ENCODE measurements at regions not wholly inside any gene's neighbourhood (a gene's known extent, or its start where the extent isn't known, plus 50 kb on each side); places are given as distances from the start of the nearest gene placed in this dataset.

DNA sequence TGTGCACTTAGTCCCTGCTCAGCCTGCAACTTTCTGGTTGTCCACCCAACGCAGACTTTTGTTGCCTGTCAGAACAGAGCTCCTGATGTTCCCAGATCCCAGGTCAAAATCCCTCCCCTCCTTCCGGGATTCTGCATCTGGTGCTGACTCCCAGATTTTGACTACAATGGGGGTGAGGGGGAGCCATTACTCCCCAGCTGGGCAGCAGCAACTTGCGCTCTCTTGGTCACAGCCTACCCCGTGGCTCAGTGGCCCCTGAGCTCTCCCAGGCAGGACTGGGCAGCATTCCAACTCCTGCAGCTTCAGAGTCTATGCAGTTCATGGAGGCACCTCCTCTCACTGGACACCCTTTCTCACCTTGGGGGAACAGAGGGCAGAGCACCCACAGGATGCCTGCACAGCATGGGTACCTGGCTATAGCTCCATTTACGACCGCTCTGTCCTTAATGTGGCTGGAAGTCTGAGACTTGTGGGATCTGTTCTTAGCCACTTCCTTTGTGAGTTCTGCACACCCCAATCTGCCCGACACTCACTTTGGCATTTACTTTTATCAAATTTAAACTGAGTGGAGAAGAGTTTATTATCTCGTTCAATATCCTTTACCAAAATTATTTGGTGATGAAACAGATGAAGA lies 545.5 kb upstream of the MGMT start:
- no peak for DNase-seq

DNA sequence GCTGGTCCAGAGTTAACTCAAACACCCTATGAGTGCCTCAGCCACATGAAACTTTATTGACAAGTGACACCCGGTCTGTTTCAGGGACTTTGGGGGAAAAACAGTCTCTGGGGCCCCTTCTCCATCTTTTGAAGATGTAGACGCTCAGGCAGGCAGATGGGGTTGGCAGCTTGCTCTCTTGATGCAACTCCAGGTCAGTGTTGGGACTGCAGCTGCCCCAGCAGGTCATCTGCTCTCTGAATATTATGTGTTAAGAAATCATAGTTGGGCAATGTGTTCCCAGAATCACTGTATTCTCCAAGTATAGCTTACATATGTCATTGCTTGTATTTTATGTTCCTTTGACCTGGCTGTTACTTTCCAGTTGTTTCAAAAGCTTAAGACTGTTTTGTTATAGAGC lies 544.9 kb upstream of the MGMT start:
- DNase-seq: no peak

DNA sequence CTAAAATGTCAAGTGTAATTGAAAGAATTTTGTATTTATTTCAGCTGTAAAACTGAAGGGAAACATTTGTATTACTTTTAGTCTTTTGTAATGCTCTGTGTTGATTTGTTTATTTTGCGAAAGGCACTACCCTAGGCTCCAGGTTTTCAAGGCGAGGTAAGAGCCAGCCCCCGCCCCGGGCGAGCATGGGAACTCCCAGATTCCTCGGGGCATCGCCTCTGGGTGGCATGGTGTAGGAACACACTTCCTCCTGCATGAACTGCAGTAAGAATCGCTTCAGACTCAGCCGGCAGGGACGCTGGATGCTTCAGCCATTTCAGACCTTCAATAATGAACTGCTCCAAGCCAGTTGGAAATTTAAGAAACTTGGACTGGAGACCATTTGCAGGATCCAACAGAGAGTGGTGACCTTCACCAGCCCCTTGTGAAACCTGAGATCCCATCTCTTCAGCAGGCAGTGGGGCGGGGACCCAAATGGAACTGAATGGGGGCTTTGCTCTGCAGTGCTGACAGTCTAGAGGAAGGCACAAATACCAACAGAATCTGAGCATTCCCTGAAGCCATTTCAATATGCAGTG lies 544.3 kb upstream of the MGMT start:
- DNase-seq: no peak

DNA sequence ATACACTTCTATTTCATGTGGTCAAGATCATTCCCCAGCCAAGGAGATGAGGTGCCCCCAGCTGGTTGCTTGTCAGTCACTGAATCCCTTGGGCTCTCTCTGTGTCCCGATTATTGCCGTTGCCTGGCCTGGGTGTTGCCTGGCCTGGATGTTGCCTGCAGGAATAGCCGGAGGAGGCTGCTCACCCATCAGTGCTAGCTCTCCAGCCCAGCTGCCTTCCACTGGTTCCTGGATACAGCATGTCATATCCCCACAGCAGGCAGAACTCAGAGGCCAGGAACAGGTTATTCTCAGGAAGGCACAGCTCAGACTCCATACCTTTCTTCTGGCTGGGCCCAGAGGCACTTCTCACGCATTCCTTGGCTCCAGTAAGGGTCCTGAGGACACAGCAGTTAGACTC lies 542.1 kb upstream of the MGMT start:
- DNase-seq: no peak

DNA sequence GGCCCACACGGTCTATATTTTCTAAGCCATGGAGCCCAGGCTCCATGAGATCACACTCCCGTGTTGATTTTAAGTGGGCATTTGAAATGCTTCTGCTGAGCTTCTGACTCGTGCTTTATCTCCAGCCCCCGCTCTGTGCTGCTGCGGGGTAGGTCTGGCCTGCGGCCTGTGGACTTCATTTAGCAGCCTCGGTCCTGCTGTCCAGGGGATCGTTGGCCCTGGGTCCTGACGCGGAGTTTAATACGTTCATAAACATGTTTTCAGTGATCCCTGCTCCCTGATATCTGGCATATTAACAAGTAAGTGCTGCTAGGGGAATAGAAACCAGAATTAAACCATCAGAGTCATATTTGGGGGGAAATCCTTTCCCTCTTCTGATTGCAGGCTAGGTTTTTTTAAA lies 540.3 kb upstream of the MGMT start:
- no peak for DNase-seq

DNA sequence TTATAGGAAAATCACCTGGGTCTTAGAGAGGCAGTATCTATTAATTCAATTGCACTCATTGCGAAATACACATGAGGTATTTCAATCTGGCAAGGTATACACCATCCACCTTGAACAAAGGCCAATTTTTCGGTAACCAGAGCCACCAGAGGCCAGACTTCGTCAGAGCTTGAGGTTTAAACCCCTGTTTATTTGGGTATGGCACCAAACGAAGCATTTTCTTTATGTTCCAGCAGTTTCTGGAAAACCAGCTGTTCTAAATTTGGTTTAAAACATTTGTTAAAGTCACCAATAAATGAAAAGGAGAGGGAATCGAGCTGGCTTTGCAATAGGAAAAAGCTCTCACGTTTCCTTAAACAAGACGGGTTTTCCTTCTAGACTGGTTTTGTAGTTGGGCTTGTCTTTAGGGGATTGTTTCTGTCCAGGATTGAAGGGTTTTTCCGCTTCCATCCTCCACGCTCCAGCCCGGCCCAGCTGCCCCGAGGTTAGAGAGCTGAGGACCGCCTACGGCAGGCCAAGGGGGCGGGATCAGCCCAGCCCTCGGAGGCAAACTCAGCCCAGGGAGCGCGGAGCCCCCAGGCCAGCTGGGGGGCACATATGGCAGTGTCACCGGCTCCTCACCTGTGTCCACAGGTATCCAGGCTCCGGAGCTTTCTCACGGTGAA lies 539.4 kb upstream of the MGMT start:
- no peak for DNase-seq

DNA sequence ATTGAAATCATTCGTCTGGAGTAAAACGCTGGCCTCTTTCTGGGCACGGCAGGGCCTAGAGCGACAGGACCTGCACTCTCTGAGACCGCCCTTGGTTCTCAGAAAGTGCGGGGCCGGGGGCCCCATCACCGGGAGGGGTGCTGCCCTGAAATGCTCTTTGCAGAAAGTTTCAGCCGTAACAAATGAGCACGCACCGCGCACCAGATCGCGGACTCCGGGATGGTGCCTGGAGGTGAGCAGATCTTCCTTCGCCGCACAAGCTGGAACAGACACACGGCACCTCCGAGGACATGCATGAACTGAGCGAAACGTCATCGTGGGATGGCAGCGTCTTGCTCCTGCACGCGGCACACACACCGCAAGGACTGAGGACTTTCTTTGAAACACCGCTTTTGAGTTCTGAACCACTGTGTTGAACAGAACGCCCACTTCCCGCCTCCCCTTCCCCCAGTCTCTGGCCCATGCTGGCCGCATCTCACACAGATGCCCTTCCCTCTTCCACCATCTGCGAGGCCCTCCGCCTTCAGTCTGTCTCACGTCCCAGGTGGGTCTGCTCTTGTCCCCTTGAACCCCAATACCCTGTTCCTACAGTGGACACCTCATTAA lies 538.7 kb upstream of the MGMT start:
- DNase-seq: no peak

DNA sequence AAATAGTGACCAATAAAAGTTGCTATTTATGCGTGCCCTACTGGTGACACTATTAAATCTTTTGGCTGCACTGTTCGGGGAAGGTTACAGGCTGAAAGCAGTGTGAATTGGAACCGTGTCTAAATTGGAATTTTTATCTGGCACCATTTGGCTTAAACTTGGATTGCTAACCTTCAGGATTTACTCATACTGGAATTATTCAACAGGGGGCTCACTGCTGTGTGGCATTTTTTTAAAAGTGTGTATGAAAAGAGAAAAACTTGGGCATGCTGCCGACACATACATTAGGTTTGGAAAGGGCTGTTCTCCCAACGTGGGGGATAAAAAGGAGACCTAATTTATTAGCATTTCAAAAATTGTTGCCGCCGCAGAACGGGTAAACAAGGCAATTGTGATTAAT lies 537.9 kb upstream of the MGMT start:
- no peak for DNase-seq

DNA sequence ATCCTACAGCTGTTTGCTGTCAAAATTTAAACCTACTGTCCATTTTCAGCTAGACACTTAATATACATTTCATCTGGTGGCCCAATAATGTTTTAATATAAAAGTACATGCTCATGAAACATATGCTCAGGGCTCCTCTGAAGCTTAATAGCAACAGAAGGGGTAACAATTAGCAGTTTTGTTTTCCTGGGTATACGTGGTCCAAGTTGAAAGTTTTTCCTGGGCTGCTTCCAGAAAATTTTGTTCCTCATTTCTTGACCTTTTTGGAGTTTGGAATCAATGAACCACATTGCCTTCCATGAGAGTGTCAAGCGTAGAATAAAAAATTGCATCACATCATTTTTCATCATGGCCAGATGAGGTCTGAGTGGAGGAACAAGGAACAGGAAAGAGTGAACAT lies 537.3 kb upstream of the MGMT start:
- DNase-seq: no peak

DNA sequence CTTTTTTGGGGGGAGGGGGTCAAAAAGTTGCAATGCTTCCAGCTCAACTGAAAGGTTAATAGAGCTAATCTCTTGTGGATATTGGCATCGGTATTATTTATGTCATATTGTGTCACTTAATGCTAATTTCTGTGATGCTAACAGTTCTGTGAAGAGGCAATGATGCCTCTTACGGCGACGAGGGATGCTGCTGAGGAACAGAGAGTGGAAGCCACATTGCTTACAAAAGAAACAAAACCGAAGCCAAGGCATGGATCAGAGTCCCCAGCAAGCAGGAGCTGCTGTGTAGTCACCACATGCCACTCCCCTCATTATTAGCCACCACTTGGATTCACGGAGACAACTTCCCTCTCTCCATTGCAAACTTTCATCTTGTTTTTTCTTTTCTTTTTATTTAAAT lies 536.5 kb upstream of the MGMT start:
- no peak for DNase-seq

DNA sequence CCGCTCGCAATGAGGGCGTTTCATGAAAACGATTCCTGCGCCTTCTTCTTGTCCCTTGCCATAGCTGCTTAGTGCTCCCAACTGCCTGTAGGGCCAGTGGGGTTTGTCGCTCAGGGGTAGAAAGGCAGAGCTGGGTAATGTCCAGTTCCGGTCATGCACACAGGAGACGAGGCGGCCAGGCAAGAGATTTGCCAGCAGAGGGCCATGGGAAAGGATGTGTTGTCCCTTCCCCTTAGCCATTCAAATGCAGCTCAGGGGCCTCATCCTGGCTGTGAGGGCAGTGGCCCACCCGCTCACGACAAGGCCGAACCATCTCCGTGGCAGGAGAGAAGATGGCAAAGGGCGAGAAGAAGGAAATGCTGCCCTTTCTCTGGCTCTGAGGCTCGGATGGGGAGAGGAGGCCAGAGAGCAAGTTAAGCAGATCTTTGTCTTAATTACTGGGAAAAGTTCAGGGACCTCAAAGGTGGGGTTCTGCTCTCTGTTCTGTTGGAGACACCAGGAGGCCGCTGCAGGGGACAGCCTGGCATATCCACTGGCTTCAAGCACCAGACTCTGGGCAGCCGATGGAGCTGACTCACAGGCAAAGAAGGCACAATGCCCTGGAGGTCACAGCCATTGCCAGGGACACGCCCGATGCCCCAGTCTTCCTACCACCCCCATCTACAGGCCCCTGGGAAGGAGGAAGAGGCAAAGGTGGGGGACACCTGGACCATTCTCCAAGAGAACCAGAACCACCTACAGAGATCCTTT lies 534.8 kb upstream of the MGMT start:
- no peak for DNase-seq

DNA sequence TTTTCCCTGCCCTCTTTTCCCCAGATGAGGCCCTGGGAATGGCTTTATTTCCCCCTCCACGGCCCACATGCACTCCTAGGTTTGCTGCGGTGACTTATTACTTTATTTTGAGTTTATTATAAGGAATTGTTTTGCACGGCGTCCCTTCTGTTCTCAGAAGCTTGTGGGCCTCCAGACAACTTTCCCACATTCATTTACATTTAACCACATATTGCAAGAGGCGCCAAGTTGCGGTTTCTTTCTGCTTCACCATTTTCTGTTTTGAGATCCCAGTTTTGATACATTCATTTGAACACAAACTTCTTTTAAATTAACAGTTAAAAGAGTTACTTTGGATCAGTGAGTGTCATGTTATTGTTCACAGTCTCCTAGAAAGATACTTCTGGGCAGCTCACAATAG lies 532.5 kb upstream of the MGMT start:
- no peak for DNase-seq

DNA sequence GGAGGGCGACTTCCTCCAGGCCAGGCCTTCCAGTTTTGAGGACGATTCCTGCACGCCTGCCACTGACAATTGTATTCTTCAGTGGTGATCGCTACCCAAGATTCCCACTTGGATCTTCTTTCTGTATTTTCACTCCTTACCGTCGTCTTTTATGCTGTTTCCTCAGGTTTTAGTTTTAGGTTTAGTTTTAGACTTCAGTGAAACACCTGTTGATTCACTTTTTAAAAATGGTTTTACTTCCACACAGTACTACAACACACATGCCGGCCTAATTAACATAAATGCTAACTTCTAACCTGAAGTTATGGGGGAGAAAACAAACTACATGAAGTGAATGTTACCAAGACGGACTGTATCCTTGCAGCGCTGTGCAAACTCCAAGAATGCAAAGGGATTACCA lies 530.6 kb upstream of the MGMT start:
- no peak for DNase-seq

DNA sequence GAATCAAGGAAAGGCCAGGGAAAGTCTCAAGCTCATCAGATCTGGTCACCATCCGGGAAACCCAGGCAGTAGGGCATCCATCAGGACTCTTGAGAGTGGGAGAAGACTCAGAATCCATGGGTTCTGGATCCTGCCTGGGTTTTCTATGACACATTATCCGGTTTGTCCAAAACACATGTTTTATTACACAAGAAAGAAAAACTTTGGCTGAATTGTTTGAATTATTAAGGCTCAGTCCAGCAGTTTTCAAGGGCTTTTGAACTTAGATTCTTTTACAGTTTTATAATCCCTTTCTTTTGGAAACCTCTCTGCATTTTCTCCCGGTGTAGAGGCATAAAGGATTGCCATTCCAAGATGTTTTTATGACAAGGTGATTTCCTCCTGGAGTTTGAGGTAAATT lies 528.5 kb upstream of the MGMT start:
- DNase-seq: no peak

DNA sequence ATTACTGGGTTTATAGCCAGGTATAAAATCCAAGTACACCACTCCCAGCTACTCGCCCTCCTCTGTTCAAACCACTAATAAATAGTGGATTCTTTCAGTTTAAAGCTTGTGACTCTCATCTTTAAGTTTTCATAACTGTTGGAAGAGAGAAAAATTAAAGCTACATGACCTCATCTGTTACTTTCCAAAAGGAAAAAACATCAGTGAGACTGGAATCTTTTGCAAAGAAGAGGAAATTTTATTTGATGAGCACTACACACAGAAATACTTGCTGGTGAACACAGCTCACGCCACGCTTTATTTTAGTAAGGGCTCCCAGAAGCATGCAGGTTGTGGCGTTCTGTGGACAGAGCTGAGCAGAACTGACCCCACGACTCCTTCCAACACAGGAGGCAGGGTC lies 527.0 kb upstream of the MGMT start:
- no peak for DNase-seq

DNA sequence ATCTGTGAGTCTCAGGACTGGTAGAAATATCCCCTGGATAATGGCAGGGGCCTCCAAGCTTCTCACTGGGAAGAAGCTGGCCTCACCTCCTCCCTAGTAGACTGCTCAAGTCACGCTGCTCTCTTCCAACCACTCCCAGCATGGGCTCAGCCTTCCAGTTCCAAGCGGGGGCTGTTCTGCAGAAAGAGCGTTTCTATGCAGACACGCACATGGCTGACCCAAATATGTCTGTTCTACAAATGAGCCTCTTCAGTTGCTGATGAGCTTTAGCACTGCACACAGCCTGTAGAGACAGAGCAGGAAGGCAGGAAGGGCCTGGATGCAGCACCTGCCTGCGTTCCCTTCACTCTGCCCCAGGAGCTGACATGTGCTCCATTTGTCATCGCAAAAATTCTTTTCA lies 523.9 kb upstream of the MGMT start:
- DNase-seq: no peak

DNA sequence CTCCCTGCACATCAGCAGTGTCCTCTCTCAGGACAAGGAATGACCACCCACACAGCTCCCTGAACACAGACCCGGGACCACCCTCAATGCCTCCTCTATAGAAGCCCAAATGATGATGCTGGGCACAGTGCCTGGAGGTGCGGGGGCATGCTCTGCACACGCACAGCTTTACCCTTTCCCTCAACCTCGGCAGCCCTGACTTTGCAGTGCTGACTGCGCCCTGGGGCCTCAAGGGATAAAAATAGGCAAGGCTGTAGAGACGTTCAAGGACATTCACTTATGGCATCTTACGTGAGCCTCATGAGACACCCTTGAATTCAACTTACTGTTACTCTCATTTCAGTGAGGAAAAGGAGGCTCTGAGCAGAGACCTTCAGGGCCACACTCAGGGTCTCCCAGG lies 521.6 kb upstream of the MGMT start:
- DNase-seq: no peak

DNA sequence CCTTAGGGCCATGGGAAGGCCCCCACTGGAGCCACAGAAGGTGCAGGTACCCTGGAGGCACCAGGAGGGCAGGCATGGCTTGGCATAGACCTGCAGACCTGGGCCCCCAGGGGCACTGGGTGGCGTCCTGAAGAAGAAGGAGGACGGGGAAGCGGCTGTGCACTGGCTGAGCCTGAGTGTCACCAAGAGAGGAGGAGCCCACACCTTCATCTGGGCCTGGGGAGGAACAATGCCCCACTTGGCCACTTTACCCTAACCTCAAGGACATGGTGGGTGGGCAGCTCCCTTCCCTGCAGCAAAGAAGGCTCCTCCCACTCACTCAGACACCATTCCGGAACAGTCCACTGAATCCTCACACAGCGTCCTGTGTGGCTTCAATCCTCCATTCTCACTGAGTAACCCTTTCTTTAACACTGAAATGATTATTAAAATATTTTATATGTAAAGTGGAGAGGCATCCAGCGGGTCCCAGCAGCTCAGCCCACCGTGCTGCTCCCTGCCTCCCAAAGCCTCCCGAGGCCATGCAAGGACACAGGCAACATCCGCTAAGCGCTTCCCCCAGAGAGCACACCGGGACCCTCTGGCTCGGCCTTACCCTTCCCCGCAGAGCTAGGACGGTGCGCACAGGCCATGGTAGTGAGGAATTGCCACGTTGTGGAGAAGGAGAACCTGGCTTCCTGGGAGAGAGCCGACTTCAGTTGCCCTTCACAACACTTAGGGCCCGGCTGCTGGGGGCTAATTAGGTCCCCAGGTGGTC lies 516.7 kb upstream of the MGMT start:
- DNase-seq: no peak

DNA sequence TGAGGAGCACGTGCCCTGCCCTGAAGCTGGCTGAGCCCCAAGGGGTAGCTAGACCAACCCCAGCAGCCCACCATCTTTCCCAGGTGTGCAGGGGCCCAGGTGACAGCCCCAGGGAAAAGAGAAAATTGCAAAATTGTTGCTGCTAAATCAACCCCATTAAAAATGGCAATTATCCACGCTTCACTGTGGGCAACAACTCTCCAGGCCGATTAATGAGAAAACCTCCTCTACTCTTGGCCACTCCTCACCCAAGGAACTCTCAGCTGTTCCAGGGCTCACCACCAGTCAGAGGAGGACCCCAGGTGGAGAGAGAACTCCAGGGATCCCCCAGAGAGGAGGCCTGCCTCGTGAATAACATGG lies 516.1 kb upstream of the MGMT start:
- DNase-seq: no peak

DNA sequence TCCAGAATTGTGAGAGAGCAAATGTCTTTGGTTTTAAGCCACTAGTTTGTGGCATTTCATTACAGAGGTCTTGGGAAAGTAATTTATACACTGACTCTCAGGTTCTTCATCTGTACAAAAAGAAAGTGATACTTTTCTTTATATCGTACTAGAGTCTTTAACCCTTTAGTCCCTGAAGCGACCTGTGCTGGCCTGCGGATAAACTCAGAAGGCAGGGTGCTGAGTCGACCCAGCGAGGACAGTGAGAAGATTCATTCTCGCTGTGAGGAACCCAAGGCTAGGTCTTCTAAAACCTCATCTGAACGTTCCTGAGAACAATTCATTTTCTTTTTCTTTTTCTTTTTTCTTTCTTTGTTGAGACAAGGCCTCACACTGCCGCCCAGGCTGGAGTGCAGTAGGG lies 514.2 kb upstream of the MGMT start:
- no peak for DNase-seq

DNA sequence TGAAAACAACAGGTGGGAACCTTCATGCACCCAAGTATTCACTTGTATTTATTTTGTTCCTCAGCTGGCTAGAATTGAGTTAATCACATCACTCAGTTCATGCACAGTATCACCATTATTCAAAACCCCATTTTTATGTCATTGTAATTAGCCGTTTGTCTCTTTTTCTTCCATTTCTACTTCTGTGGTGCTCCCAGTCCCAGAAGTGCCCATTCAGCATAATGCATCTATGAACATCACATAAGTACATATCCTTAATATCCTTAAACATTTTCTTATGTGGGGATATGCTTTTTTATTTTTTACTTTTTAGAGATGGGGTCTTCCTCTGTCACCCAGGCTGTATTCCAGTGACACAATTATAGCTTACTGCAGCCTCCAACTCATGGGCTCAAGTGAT lies 510.9 kb upstream of the MGMT start:
- DNase-seq: no peak

DNA sequence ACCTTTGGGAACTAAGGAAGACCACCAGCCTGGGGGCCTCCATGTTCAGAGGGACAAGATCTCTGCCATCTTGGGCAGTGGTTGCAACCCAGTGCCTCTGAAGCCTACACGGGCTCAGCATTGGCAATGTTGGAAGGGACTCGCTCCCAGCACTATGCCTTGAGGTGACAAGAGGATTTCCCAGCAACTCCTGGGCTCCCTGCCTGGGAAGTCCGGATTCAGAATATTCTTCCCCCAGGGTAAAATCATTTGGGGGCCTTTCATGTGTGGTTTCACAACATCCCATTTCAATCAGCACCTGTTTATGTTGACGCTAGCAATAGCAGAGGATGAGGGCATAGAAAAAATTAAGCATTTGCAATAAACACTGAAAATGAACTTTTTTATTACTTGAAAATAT lies 509.8 kb upstream of the MGMT start:
- DNase-seq: no peak
